Epithelial cell of esophagus (primary cell): ENCODE measurements at regions not wholly inside any gene's neighbourhood (a gene's known extent, or its start where the extent isn't known, plus 50 kb on each side); places are given as distances from the start of the nearest gene placed in this dataset.

ENCODE experiments used
- DNase-seq: peaks from one replicate; pipeline ENCODE4 v3.0.0; 2010; ENCODE audit warnings: low read depth
- H3K4me3 ChIP-seq: 2 replicates; pipeline ENCODE4 v1.5.1; 2011; ENCODE audit warnings: mild to moderate bottlenecking, low read length, control low read depth
- TF ChIP-seq, protein P1 (sequence below): IDR thresholded peaks from 2 replicates; pipeline ENCODE4 v1.5.1; 2011; ENCODE audit warnings: low read depth, mild to moderate bottlenecking, low read length, control low read depth, inconsistent platforms; ENCODE audit not compliant: insufficient read depth; ENCODE audit errors: missing control alignments

- DNase-seq, result no peak
- no peak overlapping the region for H3K4me3 ChIP-seq
- TF ChIP-seq, protein P1, sequence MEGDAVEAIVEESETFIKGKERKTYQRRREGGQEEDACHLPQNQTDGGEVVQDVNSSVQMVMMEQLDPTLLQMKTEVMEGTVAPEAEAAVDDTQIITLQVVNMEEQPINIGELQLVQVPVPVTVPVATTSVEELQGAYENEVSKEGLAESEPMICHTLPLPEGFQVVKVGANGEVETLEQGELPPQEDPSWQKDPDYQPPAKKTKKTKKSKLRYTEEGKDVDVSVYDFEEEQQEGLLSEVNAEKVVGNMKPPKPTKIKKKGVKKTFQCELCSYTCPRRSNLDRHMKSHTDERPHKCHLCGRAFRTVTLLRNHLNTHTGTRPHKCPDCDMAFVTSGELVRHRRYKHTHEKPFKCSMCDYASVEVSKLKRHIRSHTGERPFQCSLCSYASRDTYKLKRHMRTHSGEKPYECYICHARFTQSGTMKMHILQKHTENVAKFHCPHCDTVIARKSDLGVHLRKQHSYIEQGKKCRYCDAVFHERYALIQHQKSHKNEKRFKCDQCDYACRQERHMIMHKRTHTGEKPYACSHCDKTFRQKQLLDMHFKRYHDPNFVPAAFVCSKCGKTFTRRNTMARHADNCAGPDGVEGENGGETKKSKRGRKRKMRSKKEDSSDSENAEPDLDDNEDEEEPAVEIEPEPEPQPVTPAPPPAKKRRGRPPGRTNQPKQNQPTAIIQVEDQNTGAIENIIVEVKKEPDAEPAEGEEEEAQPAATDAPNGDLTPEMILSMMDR, result no peak
Measured at GRCh38 chr7:1321411-1322239, 89.0 kb downstream of the UNCX start.

- H3K4me3 ChIP-seq, result no peak overlapping the region
- TF ChIP-seq, protein P1, result no peak
- no peak for DNase-seq
Measured at GRCh38 chr7:1322240-1323110, 89.8 kb downstream of the UNCX start.

- H3K4me3 ChIP-seq, result no peak overlapping the region
- DNase-seq, result no peak
- TF ChIP-seq, protein P1, result no peak
Measured at GRCh38 chr7:1323178-1324027, 90.7 kb downstream of the UNCX start.

GRCh38 chr7:1324028-1324900 lies 91.6 kb downstream of the UNCX start:
- TF ChIP-seq, protein P1, result no peak
- DNase-seq, result no peak
- H3K4me3 ChIP-seq, result no peak overlapping the region

GRCh38 chr7:1325246-1325645 lies 92.6 kb downstream of the UNCX start:
- DNase-seq, result no peak
- H3K4me3 ChIP-seq, result no peak overlapping the region
- TF ChIP-seq, protein P1, result no peak
